GM18870 (cell line): ENCODE measurements at regions not wholly inside any gene's neighbourhood (a gene's known extent, or its start where the extent isn't known, plus 50 kb on each side); places are given as distances from the start of the nearest gene placed in this dataset.

Experiments
- ATAC-seq: cut with Tn5 transposase; IDR thresholded peaks from one replicate; pipeline ENCODE4 v1.9.1; 2021; ENCODE audit warnings: moderate library complexity; ENCODE audit not compliant: unreplicated experiment

DNA sequence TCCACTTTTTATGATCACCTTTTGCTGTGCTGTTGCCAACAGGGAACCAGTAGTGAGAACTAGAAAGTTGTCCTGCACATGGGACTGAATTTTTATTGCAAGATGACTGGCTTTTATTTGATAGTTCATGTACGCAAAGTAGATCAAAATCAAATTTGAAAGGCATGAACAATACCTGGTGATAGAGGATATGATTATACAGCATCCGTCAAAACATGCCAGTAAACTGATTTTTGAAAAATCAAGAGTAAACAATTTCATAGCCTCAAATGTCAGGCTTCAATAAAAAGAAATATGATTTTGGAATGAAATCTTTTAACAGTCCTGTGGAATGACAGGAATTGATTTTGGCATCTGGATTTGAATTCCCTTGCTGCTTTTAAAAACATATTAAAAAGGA, 219.6 kb upstream of the LRRN1 start:
- ATAC-seq: no peak

DNA sequence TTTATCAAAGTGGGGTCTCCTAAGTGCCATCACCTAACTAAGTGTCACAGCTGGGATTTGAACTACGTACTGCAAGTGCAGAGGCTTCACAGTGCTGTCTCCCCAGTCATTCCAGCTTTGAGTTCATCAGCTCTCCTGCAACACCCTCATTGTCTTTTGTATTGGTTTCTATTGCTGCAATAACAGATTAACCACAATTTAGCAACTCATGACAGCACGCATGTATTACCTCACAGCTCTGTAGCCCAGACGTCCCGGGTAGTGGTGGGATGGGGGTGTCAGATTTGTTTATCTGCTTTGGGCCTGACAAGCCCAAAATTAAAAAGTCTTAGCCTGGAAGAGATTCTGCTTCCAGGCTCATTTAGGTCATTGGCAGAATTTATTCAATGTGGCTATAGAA, 220.5 kb upstream of the LRRN1 start:
- ATAC-seq: no peak

DNA sequence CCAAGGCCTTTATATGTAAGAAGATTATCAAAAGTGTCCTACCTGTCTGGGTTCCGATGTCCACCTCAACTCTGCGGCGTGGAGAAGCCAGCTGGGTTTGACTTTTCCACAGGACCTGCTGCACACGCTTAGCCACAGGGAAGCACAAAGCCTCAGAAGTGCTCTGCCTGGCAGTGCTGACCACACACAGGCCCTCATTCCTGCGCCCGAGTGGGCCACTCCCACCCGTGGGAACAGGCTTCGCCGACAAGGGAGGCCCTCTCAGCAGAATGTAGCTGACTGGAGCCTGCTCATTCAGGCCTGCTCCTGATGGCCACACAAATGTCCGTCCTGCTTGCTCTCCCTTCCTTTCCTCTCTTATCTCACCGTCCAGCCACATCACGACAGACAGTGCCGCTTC, 221.4 kb upstream of the LRRN1 start:
- no peak for ATAC-seq

DNA sequence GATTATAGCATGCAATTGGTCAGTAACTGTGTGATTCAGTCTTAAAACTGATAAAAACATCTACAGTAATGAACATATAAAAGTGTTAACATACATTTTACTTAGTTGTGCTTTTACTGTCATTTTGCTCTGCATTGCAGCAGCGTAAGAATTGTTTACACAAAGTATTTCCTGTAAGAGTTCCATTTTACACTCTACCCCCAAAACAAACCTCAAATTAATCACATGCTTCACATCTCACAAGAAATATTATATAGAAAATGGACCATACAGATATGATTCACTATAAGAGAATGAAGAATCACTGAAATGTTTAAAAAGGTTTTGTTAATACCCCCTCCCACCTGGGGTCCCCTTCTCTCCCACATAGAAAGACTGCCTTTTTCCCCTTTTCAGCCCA, 225.9 kb upstream of the LRRN1 start:
- ATAC-seq: no peak

DNA sequence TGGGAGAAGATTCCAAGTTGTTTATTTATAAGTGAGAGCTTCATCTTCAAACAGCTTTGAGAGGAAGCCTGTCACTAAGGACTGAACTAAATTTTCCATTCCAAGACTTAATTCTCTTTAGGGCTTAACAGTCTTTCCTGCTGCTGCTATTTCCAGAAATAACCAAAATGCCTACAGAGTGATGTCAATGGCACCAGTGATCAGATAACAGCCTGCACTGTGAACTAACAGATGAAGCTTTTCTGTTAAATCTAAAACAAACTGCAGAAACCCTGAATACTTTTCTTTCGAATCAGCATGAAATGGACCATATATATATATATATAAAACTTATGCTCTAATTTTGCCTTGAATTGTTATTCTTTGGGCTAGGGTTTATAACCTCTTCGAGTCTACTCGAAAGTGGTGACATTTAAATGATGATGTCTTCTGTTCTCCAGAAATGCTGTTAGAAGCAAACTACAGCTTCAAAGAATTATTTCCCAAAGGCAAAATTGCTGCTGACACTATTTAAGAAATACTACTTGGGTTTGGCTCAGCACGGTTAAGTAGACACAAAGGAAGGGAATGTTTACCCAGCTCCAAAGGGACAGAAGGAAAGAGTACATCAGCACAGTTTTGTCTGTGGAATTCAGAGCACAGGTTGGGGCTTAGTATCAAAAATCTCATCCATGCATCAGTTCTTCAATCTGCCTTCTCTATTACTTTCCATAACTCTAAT, 238.5 kb upstream of the LRRN1 start:
- no peak for ATAC-seq

DNA sequence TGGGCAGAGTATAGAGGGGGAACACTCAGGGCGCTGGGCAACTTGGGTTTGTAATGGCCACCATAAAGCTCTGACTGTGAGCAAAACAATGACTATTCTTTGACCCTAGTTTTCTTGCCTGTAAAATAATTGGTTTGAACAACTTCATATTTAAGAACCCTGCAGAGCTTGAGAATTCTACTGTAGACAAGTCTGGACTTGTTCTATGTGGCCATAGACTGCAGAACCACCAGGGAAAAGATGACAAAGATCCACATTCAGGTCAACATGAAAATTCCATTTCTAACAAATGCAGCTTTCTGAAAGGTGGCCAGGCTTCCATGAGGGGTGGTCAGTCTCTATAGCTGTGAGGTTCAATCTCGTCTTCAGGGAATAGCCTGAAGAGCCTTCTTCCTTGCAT, 239.4 kb upstream of the LRRN1 start:
- no peak for ATAC-seq

DNA sequence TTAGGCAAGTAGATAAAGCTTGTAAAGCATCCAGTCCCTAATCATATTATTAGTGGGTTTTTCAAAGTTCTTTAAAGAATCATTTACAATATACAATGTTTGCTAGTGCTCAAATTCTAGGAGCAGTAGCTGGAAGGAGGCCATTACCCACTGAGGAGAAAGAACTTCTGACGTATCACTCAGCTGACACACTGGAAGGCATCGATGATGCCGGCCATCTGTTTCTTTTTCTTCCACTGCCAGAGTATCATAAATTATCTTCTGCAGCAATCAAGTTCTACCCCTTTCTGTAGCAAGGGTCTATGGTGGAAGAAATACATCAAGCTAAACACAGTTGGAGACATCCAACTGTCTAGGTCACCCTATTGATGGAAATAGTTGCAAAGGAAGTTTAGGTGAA, 243.2 kb upstream of the LRRN1 start:
- ATAC-seq: no peak

DNA sequence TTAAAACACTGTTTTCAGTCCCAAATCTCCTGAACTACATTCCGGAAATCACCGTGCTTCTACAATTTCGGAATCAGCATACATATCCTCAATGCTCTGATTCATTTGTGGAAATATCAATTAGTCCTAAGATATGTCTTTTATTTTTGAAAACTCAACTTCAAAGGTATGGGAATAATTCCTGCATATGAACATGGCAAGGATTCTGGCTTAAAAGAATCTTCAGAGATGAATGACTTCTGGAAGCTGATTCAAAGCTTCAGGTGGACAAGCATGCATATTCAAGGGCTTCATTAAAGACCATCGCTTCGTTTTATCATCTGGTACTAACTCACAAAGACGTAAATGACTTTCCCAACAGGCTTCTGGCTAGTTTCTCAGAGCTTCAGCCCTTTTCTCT, 246.0 kb upstream of the LRRN1 start:
- ATAC-seq: no peak

DNA sequence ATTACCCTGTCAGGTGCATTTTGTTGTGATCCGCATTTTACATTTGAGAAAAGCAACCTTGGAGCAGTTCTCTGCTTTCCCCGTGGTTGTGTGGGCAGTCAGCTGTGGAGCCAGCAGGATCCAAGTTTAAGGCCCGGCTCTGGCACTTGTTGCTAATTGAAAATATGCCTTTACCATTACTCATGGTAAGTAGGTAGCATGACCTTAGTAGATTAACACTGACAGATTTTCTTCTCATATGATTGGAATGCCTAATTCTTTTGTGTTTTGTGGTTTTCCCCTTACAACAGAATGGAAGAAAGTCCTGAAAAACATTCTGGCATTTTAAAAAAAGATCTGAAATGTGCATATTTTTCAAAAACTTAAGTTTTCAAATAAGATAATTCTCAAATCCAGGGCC, 246.5 kb upstream of the LRRN1 start:
- ATAC-seq: no peak

DNA sequence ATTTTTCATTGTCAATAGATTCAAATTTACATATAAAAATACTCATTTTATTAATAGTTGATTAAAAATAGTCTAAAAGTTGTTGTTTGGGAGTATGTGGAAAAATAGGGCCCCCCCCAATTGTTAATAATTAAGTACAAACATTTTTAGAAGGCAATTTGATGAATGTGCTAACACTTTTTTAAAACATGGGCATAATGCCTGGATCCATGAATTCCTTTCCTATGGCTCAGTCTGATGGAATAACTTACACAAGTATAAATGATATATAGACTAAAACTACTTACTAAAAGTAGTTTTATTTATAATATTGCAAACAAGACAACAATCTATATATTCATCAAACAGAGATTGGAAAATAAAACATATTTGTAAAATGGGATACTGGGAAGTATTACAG, 247.2 kb upstream of the LRRN1 start:
- no peak for ATAC-seq

DNA sequence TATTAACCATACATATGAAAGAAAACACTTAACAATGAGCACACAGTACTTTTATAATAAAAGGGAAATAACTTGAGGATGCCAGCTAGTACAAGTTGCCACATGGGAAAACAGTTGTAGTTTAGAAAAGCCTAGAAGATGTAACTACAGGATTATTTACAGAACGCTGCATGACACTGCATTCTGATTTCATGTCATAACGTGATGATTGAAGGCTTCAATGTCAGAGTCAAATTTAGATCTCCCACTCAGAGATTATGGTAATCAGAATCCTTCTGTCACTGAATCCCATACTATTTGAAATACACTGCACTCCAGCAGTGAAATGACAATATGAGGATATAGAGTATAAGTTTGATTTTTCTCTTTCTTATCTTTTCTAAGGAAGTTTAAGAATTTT, 253.9 kb upstream of the LRRN1 start:
- no peak for ATAC-seq

DNA sequence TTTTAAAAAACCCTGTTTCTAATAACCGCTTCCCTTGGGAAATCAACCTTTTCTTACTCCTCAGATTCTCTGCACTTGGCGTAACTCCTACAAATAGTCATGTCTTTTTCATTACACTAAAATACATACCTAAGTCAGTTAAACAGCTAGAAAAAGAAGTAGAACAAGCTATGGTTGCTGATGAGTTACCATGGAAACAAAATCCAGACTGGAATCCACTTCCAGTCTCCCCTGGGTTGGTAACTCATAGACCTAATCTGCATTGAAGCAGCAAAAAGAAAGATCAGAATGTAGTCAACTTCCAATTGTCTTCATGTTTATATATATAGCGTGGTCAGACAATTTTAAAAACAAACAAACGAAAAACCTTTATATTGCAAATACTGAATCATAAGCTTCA, 260.8 kb upstream of the LRRN1 start:
- ATAC-seq: no peak

DNA sequence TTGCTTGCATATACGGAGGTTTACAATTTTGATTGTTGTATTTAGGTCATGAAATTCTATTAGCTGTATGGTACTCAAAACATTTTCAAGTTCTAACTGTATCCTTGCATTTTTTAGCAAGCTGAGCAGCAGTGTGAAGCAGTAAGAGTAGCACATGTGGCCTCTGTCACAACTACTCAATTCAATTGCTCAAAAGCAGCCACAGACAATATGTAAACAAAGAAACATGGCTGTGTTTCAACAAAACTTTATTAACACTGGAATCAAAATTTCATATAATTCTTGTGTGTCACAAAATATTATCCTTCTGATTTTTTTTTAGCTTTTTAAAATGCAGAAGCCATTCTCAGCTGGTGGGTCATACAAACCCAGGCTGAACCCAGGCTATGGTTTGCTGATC, 266.7 kb upstream of the LRRN1 start:
- no peak for ATAC-seq

DNA sequence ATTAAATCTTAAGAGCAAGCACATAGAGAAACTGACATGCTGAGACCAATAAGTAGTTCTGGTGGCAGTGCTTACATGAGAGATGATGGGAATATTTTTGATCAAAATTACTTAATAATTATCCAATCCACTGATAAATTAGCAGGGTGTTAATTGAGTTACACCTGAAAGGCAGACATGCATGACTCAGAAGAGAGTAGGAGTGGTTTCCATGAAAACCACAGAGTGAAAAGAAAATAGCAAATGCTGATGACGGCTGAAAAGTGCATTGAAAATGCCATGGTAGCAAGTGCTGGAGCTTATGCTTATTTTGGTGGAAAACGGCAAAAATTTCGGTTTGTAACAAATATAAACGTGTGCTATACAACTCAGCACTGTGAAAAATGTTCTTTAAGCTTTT, 267.8 kb upstream of the LRRN1 start:
- ATAC-seq: no peak

DNA sequence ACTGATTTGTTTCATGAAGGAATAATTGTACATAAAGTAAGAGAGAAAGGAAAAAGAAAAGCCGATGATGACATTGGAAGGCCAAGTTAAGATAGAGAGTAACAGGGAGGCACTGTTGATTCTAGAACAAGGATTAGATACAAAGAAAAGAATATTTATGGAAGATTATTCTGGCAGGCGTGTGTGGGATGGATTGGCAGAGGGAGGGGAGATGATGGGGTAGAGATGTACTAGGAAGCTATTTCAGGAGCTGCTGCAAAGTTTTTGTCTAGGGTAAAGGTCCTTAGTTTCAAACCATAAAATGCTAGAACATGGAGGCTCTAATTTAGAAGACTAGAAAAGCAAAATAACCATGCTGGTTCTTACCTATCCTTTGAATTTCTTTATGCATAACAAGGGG, 280.0 kb upstream of the LRRN1 start:
- ATAC-seq: no peak

DNA sequence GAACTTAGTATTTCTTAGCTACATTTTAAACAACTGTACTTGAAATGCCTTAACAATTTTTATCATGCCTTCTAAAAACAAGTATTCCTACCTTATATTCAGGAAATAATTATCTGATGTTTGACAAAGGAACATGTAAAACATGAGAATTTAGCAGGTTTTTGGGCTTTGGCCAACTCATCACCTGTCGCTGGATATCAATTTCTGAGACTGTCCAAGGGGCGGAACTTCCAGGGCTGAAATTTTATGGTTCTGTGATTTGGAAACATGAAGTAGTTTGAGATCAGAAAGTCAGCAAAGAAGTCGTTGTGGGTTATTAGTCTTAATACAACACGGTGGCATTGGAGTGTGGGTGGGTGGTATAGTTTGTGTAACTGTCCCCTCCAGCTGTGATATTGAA, 282.2 kb upstream of the LRRN1 start:
- ATAC-seq: no peak

DNA sequence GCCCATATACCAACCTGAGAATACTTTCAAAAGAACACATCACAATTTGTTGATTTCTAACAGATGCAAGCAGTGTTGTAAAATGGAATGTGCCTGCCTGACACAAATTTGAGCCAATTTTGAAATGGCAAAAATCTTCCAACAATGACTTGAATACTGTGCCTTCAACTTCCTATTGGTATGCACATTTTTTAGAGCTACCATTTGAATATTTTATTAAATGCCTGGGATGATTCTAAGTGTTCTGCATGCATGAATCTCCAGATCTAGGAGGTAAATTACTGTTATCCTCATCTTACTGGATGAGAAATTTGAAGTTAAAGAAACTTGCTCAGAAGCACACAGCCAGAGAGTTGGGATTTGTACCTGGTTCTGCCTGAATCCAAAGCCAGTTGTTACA, 282.8 kb upstream of the LRRN1 start:
- no peak for ATAC-seq

DNA sequence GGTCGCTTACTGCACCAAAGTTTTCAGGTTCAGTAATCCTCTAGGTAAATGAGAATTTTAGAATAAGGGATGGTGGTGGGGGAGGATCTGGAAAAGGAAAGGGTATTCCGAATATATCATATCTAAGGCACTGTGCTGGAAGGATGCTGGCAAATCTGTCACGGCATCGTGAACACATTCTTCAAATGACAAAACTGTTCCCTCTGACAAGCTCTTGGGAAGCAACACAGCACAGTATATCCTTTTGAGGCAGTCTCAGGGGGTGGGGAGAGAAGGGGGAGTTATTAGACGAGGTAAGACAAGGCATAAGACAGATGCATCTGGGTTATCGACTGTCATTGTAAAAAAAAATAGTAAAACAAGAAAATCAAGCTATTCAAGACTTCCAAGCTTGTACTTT, 289.6 kb upstream of the LRRN1 start:
- no peak for ATAC-seq

DNA sequence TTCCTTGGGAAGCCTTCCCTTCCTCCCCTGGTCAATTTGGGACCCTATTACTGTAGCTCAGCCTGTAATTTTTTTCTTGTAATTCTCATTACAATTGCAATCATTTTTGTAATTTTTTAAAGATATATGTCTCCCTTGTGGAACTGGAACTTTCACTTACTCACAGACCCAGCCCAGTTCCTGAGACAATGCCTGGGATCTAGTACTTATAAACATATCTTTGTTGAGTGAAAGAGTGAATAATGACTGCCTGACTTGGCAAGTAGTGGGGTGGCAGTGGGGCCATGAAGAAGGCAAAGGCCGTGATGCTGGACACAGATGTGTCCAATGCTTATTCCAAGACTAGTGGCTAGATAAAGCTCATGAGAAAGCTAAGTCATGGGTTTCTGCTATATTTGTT, 294.5 kb upstream of the LRRN1 start:
- no peak for ATAC-seq

DNA sequence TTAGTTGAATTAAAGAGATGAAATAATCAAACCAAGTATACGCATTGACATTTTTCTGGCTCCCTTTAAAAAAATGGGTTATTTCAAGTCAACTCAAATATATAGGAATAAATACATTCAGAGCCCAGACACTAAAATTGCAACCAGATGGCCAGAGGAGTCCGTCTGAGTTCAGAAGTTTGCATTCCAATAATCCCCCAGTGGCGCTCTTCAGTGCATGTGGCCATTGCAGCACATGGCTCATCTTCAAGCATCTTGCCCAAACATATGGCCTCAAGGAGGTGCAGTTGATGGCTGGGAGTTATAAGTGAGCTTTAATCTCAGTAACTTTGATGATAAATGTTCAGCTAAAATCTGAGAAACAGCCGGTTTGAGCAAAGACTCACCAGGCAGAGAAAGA, 295.8 kb upstream of the LRRN1 start:
- no peak for ATAC-seq

DNA sequence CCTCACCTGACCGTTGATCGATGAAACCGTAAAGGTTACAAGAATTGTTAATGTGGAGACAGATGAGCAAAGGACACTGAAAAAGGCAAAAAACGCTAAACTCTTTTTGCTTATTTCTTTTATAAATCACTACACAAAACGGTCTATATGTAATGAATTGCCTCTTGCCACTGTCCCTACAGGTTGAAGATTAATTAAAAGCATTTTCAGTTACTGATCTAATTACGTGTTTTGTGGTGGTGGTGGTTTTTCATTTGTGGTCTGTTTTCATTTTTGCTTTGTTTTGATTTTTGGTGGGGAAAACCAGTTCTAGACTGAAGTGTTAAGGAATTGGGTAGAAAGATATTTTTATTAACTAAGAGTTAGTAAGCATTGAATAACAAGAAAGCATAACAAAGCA, 299.2 kb upstream of the LRRN1 start:
- no peak for ATAC-seq

DNA sequence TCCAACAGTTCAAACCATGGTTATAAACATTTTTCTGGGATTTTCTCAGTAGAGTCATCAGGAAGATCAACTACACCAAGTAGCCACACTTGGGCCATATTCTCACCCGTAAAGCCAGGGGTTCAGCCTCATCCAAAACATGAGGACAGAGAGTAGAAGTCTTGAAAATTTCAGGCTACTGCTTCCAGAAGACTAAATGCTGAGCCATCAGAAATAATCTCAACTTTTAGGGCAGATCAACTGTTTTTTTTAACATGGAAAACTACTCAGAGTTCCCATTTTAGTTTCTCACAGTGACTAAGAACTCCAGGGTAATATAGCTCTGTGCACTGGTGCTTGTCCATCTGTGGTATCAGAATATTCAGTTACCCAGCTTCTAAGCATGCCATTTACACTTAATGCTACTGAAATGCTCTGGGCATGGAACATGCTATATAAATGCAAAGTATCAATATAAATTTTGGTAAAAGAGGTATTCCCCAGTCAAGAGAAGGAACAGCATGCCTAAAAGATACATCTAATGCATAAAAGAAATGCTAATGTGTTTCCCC, 300.1 kb upstream of the LRRN1 start:
- no peak for ATAC-seq

DNA sequence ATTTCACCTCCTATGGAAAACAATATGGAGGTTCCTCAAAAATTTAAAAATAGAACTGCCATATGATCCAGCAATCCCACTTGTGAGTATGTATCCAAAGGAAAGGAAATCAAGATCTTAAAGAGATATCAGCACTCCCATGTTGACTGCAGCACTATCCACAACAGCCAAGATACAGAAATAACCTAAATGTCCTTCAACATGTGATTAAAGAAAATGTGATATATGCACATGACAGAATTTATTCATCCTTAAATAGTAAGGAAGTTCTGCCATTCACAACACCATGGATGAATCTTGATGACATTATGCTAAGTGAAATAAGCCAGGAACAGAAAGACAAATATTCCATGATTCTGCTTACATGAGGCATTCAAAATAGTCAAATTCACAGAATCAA, 303.6 kb upstream of the LRRN1 start:
- ATAC-seq: no peak
